Ascending aorta (tissue), 2 donors: ENCODE measurements at regions not wholly inside any gene's neighbourhood (a gene's known extent, or its start where the extent isn't known, plus 50 kb on each side); places are given as distances from the start of the nearest gene placed in this dataset.

Source experiments
- DNase-seq, 2 donors: peaks; one replicate each; pipeline ENCODE4 v3.0.0-alpha.2; 2019; ENCODE audit warnings: low spot score in 2 of 2
- H3K27ac ChIP-seq, 2 donors: fragments of 200-600 bp; sonication (generic); one replicate each; pipeline ENCODE4 v1.5.1; 2016 to 2017; ENCODE audit warnings: mild to moderate bottlenecking in 1 of 2
- H3K27me3 ChIP-seq: fragments of 200-600 bp; sonication (generic); one replicate; pipeline ENCODE4 v1.5.1; 2017
- H3K36me3 ChIP-seq, 2 donors: fragments of 200-600 bp; sonication (generic); one replicate each; pipeline ENCODE4 v1.5.1; 2016
- H3K4me1 ChIP-seq, 2 donors: fragments of 200-600 bp; sonication (generic); one replicate each; pipeline ENCODE4 v1.5.1; 2016 to 2017; ENCODE audit warnings: mild to moderate bottlenecking in 1 of 2
- H3K4me3 ChIP-seq, 2 donors: fragments of 200-600 bp; sonication (generic); one replicate each; pipeline ENCODE4 v1.5.1; 2016 to 2017; ENCODE audit warnings: mild to moderate bottlenecking in 1 of 2
- H3K9me3 ChIP-seq, 2 donors: fragments of 200-600 bp; sonication (generic); one replicate each; pipeline ENCODE4 v1.5.1; 2016
- CTCF ChIP-seq, 3 experiments: fragments of 200-600 bp in 2 of 3; fragments of 450-650 bp in 1 of 3; sonication (generic) in 2 of 3; IDR thresholded peaks; one replicate each; pipeline ENCODE4 v1.5.1; 2016 to 2019; ENCODE audit warnings: antibody characterized with exemption in 3 of 3, mild to moderate bottlenecking in 1 of 3, moderate library complexity in 1 of 3
- intact Hi-C: fragments of 100-400 bp; cut with DNase I; formaldehyde crosslinking; loops from one replicate; pipeline ENCODE4 v1.15.1; 2023

- Histone ChIP-seq H3K9me3 (no peaks in the 10 kb centered on the region), H3K27ac (no peak overlapping the region), H3K27me3 (no peaks in the 10 kb centered on the region), H3K4me3 (no peak overlapping the region), H3K36me3 (no peaks in the 10 kb centered on the region), H3K4me1 (no peaks in the 10 kb centered on the region)
- no peak for DNase-seq
- no peak for TF ChIP-seq CTCF (IDR thresholded peaks at IDR 0.05)
- intact Hi-C loops: no loop called here
Observed at GRCh38 chr5:116887104-116887503, 312.5 kb upstream of the SEMA6A start.

DNA sequence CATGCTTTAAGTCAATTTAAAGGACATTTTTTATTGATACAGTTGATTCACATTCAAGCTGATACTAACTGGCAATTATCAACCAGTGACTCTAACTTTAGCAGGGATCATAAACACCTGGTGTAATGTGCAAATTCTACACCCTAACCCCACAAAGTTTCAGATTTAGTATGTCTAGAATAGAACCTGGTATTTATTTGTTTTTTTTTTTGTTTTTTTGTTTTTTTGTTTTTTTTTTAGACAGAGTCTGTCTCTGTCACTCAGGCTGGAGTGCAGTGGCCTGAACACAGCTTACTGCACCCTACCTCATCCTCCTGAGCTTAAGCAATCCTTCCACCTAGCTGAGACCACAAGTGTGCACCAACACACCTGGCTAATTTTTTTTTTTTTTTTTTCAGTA is 311.2 kb upstream of the SEMA6A start:
- no peaks in the 10 kb centered on the region for H3K27me3 ChIP-seq
- no peak overlapping the region for H3K27ac ChIP-seq
- no peak for DNase-seq
- no peaks in the 10 kb centered on the region for H3K36me3 ChIP-seq
- intact Hi-C loops: no loop called here
- no peak for TF ChIP-seq CTCF (IDR thresholded peaks at IDR 0.05)
- H3K9me3 ChIP-seq: no peaks in the 10 kb centered on the region
- no peak overlapping the region for H3K4me3 ChIP-seq
- no peaks in the 10 kb centered on the region for H3K4me1 ChIP-seq

- TF ChIP-seq CTCF (IDR thresholded peaks at IDR 0.05): no peak
Observed at GRCh38 chr5:116883875-116884274, 309.3 kb upstream of the SEMA6A start.

DNA sequence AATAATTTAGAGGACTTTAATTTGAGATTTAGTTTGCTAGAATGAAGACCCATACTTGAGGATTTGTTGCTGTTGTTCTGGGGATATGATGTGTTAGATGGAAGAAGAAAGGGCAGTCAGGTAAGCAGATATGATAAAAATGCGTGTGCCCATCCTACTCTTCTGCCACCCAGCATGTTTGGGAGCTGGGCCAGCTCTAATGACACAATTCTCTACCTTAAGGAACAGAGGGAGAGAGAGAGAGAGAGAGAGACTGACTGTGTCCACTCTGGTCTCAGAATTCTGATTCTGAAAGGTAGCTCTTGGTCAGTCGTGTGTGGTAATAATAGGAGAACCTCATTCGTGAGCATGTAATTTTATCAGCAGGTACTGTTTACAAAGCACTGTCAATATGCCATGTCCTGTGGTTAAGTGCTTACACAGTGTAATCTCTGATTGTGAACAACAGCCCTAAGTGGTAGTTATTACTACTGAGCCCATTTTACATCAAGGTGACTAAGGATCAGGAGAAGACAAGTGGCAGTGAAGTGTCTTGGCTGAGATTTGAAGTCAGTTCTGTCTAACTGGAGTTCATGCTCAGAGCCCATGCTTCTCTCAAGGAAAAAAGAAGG is 307.4 kb upstream of the SEMA6A start:
- H3K27me3 ChIP-seq: no peaks in the 10 kb centered on the region
- intact Hi-C loops: no loop called here
- H3K4me3 ChIP-seq: no peak overlapping the region
- H3K27ac ChIP-seq: no peak overlapping the region
- no peak for DNase-seq
- H3K36me3 ChIP-seq: no peaks in the 10 kb centered on the region
- no peaks in the 10 kb centered on the region for H3K9me3 ChIP-seq
- H3K4me1 ChIP-seq: no peaks in the 10 kb centered on the region
- no peak for TF ChIP-seq CTCF (IDR thresholded peaks at IDR 0.05)

More at GRCh38 chr5:116883875-116884274, 309.3 kb upstream of the SEMA6A start:
- DNase-seq: no peak
- H3K27me3 ChIP-seq: no peaks in the 10 kb centered on the region
- intact Hi-C loops: no loop called here
- no peaks in the 10 kb centered on the region for H3K9me3 ChIP-seq
- H3K27ac ChIP-seq: no peak overlapping the region
- no peak overlapping the region for H3K4me3 ChIP-seq
- no peaks in the 10 kb centered on the region for H3K4me1 ChIP-seq
- H3K36me3 ChIP-seq: no peaks in the 10 kb centered on the region

GRCh38 chr5:116880601-116881000 is 306.0 kb upstream of the SEMA6A start:
- intact Hi-C loops: no loop called here

More at GRCh38 chr5:116880601-116881000, 306.0 kb upstream of the SEMA6A start:
- Histone ChIP-seq H3K9me3 (no peaks in the 10 kb centered on the region), H3K4me1 (no peaks in the 10 kb centered on the region), H3K4me3 (no peak overlapping the region), H3K36me3 (no peaks in the 10 kb centered on the region), H3K27ac (no peak overlapping the region), H3K27me3 (no peaks in the 10 kb centered on the region)
- TF ChIP-seq CTCF (IDR thresholded peaks at IDR 0.05): no peak
- DNase-seq: no peak
